ENCODE measurements at regions not wholly inside any gene's neighbourhood (a gene's known extent, or its start where the extent isn't known, plus 50 kb on each side); places are given as distances from the start of the nearest gene placed in this dataset.

- no peak overlapping the region for H3K4me3 ChIP-seq (ENCODE audit: low read length)
- no peak overlapping the region for H3K9ac ChIP-seq (ENCODE audit: low read length)
- no peaks in the 10 kb centered on the region for H3K36me3 ChIP-seq (replicated peaks; ENCODE audit: low read depth, low read length)
- H3K9me3 ChIP-seq (ENCODE audit: insufficient read depth, low read length) = no peaks in the 10 kb centered on the region
- H3K79me2 ChIP-seq (ENCODE audit: low read length) = no peaks in the 10 kb centered on the region
- no peak for TF ChIP-seq EZH2phosphoT487 (IDR thresholded peaks at IDR 0.05; ENCODE audit: low read depth)
- TF ChIP-seq, protein P1, sequence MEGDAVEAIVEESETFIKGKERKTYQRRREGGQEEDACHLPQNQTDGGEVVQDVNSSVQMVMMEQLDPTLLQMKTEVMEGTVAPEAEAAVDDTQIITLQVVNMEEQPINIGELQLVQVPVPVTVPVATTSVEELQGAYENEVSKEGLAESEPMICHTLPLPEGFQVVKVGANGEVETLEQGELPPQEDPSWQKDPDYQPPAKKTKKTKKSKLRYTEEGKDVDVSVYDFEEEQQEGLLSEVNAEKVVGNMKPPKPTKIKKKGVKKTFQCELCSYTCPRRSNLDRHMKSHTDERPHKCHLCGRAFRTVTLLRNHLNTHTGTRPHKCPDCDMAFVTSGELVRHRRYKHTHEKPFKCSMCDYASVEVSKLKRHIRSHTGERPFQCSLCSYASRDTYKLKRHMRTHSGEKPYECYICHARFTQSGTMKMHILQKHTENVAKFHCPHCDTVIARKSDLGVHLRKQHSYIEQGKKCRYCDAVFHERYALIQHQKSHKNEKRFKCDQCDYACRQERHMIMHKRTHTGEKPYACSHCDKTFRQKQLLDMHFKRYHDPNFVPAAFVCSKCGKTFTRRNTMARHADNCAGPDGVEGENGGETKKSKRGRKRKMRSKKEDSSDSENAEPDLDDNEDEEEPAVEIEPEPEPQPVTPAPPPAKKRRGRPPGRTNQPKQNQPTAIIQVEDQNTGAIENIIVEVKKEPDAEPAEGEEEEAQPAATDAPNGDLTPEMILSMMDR (IDR thresholded peaks at IDR 0.05; ENCODE audit: low read depth, low read length) = no peak
- no peaks in the 10 kb centered on the region for H3K27me3 ChIP-seq (ENCODE audit: low read depth, low read length)
- H3K4me1 ChIP-seq (ENCODE audit: low read length) = peaks cover 4% of the 10 kb centered on the region
- no peak overlapping the region for H3K4me2 ChIP-seq (ENCODE audit: low read length)
- no peaks in the 10 kb centered on the region for H4K20me1 ChIP-seq (ENCODE audit: insufficient read depth, low read length)
- H3K27ac ChIP-seq (ENCODE audit: low read length) = no peak overlapping the region
- H2AFZ ChIP-seq (ENCODE audit: low read depth, low read length) = no peak overlapping the region
Observed at GRCh38 chrY:17378326-17378725, 501.7 kb downstream of the CDY2B start.

- no peak for TF ChIP-seq EZH2phosphoT487 (IDR thresholded peaks at IDR 0.05; ENCODE audit: low read depth)
- TF ChIP-seq, protein P1 (IDR thresholded peaks at IDR 0.05; ENCODE audit: low read depth, low read length) = no peak
- H4K20me1 ChIP-seq (ENCODE audit: insufficient read depth, low read length) = no peaks in the 10 kb centered on the region
- no peaks in the 10 kb centered on the region for H3K36me3 ChIP-seq (replicated peaks; ENCODE audit: low read depth, low read length)
- no peak overlapping the region for H3K9ac ChIP-seq (ENCODE audit: low read length)
- H3K27ac ChIP-seq (ENCODE audit: low read length) = no peak overlapping the region
- no peak overlapping the region for H3K4me2 ChIP-seq (ENCODE audit: low read length)
- no peaks in the 10 kb centered on the region for H3K9me3 ChIP-seq (ENCODE audit: insufficient read depth, low read length)
- no peaks in the 10 kb centered on the region for H3K27me3 ChIP-seq (ENCODE audit: low read depth, low read length)
- H3K4me1 ChIP-seq (ENCODE audit: low read length) = peaks cover 9% of the 10 kb centered on the region
- H3K4me3 ChIP-seq (ENCODE audit: low read length) = no peak overlapping the region
- H3K79me2 ChIP-seq (ENCODE audit: low read length) = no peaks in the 10 kb centered on the region
- no peak overlapping the region for H2AFZ ChIP-seq (ENCODE audit: low read depth, low read length)
Observed at GRCh38 chrY:17368413-17368812, 511.6 kb downstream of the CDY2B start.

- Histone ChIP-seq H3K9ac (ENCODE audit: low read length) (no peak overlapping the region), H4K20me1 (ENCODE audit: insufficient read depth, low read length) (no peaks in the 10 kb centered on the region), H3K4me3 (ENCODE audit: low read length) (no peak overlapping the region), H3K27ac (ENCODE audit: low read length) (no peak overlapping the region), H3K4me2 (ENCODE audit: low read length) (no peak overlapping the region), H3K4me1 (ENCODE audit: low read length) (peaks cover 9% of the 10 kb centered on the region), H3K27me3 (ENCODE audit: low read depth, low read length) (no peaks in the 10 kb centered on the region), H2AFZ (ENCODE audit: low read depth, low read length) (no peak overlapping the region), H3K79me2 (ENCODE audit: low read length) (no peaks in the 10 kb centered on the region), H3K36me3 (replicated peaks; ENCODE audit: low read depth, low read length) (no peaks in the 10 kb centered on the region), H3K9me3 (ENCODE audit: insufficient read depth, low read length) (no peaks in the 10 kb centered on the region)
- no peak for TF ChIP-seq EZH2phosphoT487 (IDR thresholded peaks at IDR 0.05; ENCODE audit: low read depth)
- TF ChIP-seq, protein P1 (IDR thresholded peaks at IDR 0.05; ENCODE audit: low read depth, low read length) = no peak
Observed at GRCh38 chrY:17366400-17366799, 513.6 kb downstream of the CDY2B start.

DNA sequence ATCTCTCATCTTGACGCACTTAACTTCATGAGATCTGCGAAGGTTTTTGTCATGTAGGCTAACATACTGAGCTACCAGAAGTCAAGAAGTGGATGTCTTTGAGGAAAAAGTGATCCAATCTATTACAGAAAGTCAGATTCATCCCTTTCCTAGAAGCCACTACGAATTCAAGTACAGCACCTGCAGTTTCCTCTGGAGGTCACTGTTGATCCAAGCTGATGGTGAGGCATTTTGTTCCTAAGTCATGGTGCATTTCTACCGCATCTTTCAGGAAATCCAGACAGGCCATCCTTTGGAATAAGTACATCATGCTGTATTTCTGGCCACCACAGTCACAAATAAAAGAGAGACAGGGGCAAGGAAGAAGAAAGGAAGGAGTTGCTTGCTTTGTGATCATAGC lies 541.0 kb downstream of the CDY2B start:
- H3K36me3 ChIP-seq (replicated peaks; ENCODE audit: low read depth, low read length) = no peaks in the 10 kb centered on the region
- H4K20me1 ChIP-seq (ENCODE audit: insufficient read depth, low read length) = no peaks in the 10 kb centered on the region
- H3K9me3 ChIP-seq (ENCODE audit: insufficient read depth, low read length) = no peaks in the 10 kb centered on the region
- H3K4me3 ChIP-seq (ENCODE audit: low read length) = no peak overlapping the region
- H2AFZ ChIP-seq (ENCODE audit: low read depth, low read length) = no peak overlapping the region
- no peaks in the 10 kb centered on the region for H3K79me2 ChIP-seq (ENCODE audit: low read length)
- no peak overlapping the region for H3K27ac ChIP-seq (ENCODE audit: low read length)
- no peak for TF ChIP-seq EZH2phosphoT487 (IDR thresholded peaks at IDR 0.05; ENCODE audit: low read depth)
- TF ChIP-seq, protein P1 (IDR thresholded peaks at IDR 0.05; ENCODE audit: low read depth, low read length) = peak; percentile 59
- no peak overlapping the region for H3K4me2 ChIP-seq (ENCODE audit: low read length)
- no peak overlapping the region for H3K9ac ChIP-seq (ENCODE audit: low read length)
- no peaks in the 10 kb centered on the region for H3K4me1 ChIP-seq (ENCODE audit: low read length)
- no peaks in the 10 kb centered on the region for H3K27me3 ChIP-seq (ENCODE audit: low read depth, low read length)

All from OCI-LY3 (cell line).